IMR-90 (cell line): ENCODE measurements at regions not wholly inside any gene's neighbourhood (a gene's known extent, or its start where the extent isn't known, plus 50 kb on each side); places are given as distances from the start of the nearest gene placed in this dataset.

Source experiments
- ATAC-seq: fragments of 200-7000 bp; cut with Tn5 transposase; 2 replicates; pipeline ENCODE4 v1.9.1; 2020; ENCODE audit warnings: low read depth, mild to moderate bottlenecking, moderate library complexity
- BruUV-seq: library from RNA; stranded (reverse); fragments of 400-500 nt; replicated peaks from 2 replicates; lab custom pipeline; 2021; lab: Mats Ljungman, UMichigan
- CTCF ChIA-PET: fragments of 300-600 bp; formaldehyde crosslinking; extraction: SDS; loops from one replicate; lab custom pipeline; 2021; ENCODE audit warnings: antibody characterized with exemption; lab: Yijun Ruan, JAX
- POLR2A ChIA-PET: fragments of 300-600 bp; sonication (Branson Sonifier 250); formaldehyde crosslinking; loops from one replicate; lab custom pipeline; 2022; ENCODE audit warnings: antibody characterized with exemption; ENCODE audit not compliant: unreplicated experiment; lab: Charles Lee
- DNase-seq: peaks from one replicate; pipeline ENCODE4 v3.0.0; 2013
- H2AFZ ChIP-seq: replicated peaks from 2 replicates; pipeline ENCODE3; 2013; ENCODE audit warnings: low read length, mild to moderate bottlenecking; ENCODE audit not compliant: poor library complexity
- H2AK5ac ChIP-seq: 2 replicates; pipeline ENCODE4 v1.6.1; 2013; ENCODE audit warnings: low read depth, low read length, inconsistent platforms
- H2AK9ac ChIP-seq: replicated peaks from 2 replicates; pipeline ENCODE3; 2013; ENCODE audit warnings: mild to moderate bottlenecking, low read depth, low read length, moderate library complexity; ENCODE audit not compliant: poor library complexity
- H2BK120ac ChIP-seq: 2 replicates; pipeline ENCODE4 v1.6.1; 2013; ENCODE audit warnings: low read depth, low read length, inconsistent platforms
- H2BK15ac ChIP-seq: 3 replicates; pipeline ENCODE4 v1.6.1; 2013; ENCODE audit warnings: low read depth, low read length, inconsistent platforms
- H2BK20ac ChIP-seq: 2 replicates; pipeline ENCODE4 v1.6.1; 2013; ENCODE audit warnings: low read depth, mild to moderate bottlenecking, inconsistent platforms, low read length, moderate library complexity
- H2BK5ac ChIP-seq: 2 replicates; pipeline ENCODE4 v1.6.1; 2013; ENCODE audit warnings: mild to moderate bottlenecking, low read depth, low read length, inconsistent platforms; ENCODE audit not compliant: poor library complexity, severe bottlenecking
- H3K14ac ChIP-seq: replicated peaks from 2 replicates; pipeline ENCODE4 v1.6.1; 2013; ENCODE audit warnings: low read depth, low read length, inconsistent platforms
- H3K18ac ChIP-seq: 2 replicates; pipeline ENCODE4 v1.6.1; 2013; ENCODE audit warnings: low read depth, low read length, control low read depth
- H3K23ac ChIP-seq: 2 replicates; pipeline ENCODE4 v1.6.1; 2013; ENCODE audit warnings: low read depth, low read length, inconsistent platforms
- H3K27ac ChIP-seq: 2 replicates; pipeline ENCODE4 v1.5.1; 2013; ENCODE audit warnings: mild to moderate bottlenecking, control low read depth, low read length; ENCODE audit not compliant: insufficient read depth
- H3K27me3 ChIP-seq: 2 replicates; pipeline ENCODE4 v1.6.1; 2013; ENCODE audit warnings: low read length; ENCODE audit not compliant: control insufficient read depth, insufficient read depth
- H3K36me3 ChIP-seq: 2 replicates; pipeline ENCODE4 v1.6.1; 2013; ENCODE audit warnings: low read length, mixed read lengths; ENCODE audit not compliant: control insufficient read depth, insufficient read depth
- H3K4ac ChIP-seq: 2 replicates; pipeline ENCODE4 v1.6.1; 2013; ENCODE audit warnings: low read depth, low read length, inconsistent platforms
- H3K4me1 ChIP-seq: 2 replicates; pipeline ENCODE4 v1.6.1; 2013; ENCODE audit warnings: low read length, mixed read lengths; ENCODE audit not compliant: control insufficient read depth, insufficient read depth
- H3K4me2 ChIP-seq: 2 replicates; pipeline ENCODE4 v1.6.1; 2013; ENCODE audit warnings: low read depth, mild to moderate bottlenecking, control low read depth, low read length, moderate library complexity
- H3K4me3 ChIP-seq: 2 replicates; pipeline ENCODE4 v1.5.1; 2013; ENCODE audit warnings: low read depth, mild to moderate bottlenecking, control low read depth, low read length, moderate library complexity; ENCODE audit not compliant: insufficient read depth
- H3K56ac ChIP-seq: 2 replicates; pipeline ENCODE4 v1.6.1; 2013; ENCODE audit warnings: low read length, inconsistent platforms; ENCODE audit not compliant: insufficient read depth; ENCODE audit errors: extremely low read depth
- H3K79me1 ChIP-seq, 2 experiments: 2 replicates each; pipeline ENCODE4 v1.6.1; 2013; ENCODE audit warnings: low read length in 2 of 2, inconsistent platforms in 1 of 2, low read depth in 1 of 2
- H3K9ac ChIP-seq: 2 replicates; pipeline ENCODE4 v1.6.1; 2013; ENCODE audit warnings: low read depth, low read length, control low read depth
- H3K9me1 ChIP-seq: 2 replicates; pipeline ENCODE4 v1.6.1; 2013; ENCODE audit warnings: low read length, inconsistent platforms; ENCODE audit not compliant: insufficient read depth
- H3K9me3 ChIP-seq: 2 replicates; pipeline ENCODE4 v1.6.1; 2013; ENCODE audit warnings: low read length; ENCODE audit not compliant: control insufficient read depth, insufficient read depth
- H4K20me1 ChIP-seq: 2 replicates; pipeline ENCODE4 v1.6.1; 2013; ENCODE audit warnings: low read length, inconsistent platforms; ENCODE audit not compliant: insufficient read depth
- H4K5ac ChIP-seq: 2 replicates; pipeline ENCODE4 v1.6.1; 2013; ENCODE audit warnings: mild to moderate bottlenecking, low read depth, low read length, control low read depth
- H4K8ac ChIP-seq, 2 experiments: 2 replicates each; pipeline ENCODE4 v1.6.1; 2013; ENCODE audit warnings: low read depth in 2 of 2, low read length in 2 of 2, control low read depth in 1 of 2, inconsistent platforms in 1 of 2
- H4K91ac ChIP-seq: 2 replicates; pipeline ENCODE4 v1.6.1; 2013; ENCODE audit warnings: low read depth, low read length, inconsistent platforms; ENCODE audit not compliant: insufficient read depth
- CHD1 ChIP-seq: IDR thresholded peaks from 2 replicates; pipeline ENCODE4 v1.6.1; 2012; ENCODE audit warnings: low read depth, low read length, improper control_type of control experiment
- CTCF ChIP-seq: conservative IDR thresholded peaks from 2 replicates; pipeline ENCODE4 v1.5.1; 2012; ENCODE audit warnings: mild to moderate bottlenecking, low read depth, low read length, improper control_type of control experiment
- ELK1 ChIP-seq: fragments of 150-350 bp; IDR thresholded peaks from 2 replicates; pipeline ENCODE4 v1.6.1; 2016; ENCODE audit warnings: low read depth, mild to moderate bottlenecking, low read length, moderate library complexity, borderline replicate concordance
- MAFK ChIP-seq: IDR thresholded peaks from 2 replicates; pipeline ENCODE4 v1.6.1; 2012; ENCODE audit warnings: low read depth, low read length, improper control_type of control experiment
- RAD21 ChIP-seq: IDR thresholded peaks from 2 replicates; pipeline ENCODE4 v1.6.1; 2012; ENCODE audit warnings: low read length, improper control_type of control experiment
- RFX5 ChIP-seq: IDR thresholded peaks from 2 replicates; pipeline ENCODE4 v1.8.0; 2012; ENCODE audit warnings: low read depth, mild to moderate bottlenecking, low read length, moderate library complexity
- WGBS, 2 experiments: methylation state at CpG; one replicate each; pipeline versions ENCODE4 v1.1.5 to v1.1.7; 2013; ENCODE audit warnings: missing lambda C conversion rate in 2 of 2; ENCODE audit not compliant: insufficient read length in 1 of 2; ENCODE audit errors: extremely low coverage in 2 of 2; 5-methylcytosine and 5-hydroxymethylcytosine counted together
- dilution Hi-C: fragments of 300-500 bp; cut with HindIII; formaldehyde crosslinking; loops from one replicate; pipeline ENCODE4 v1.14.3; 2018; ENCODE audit warnings: low sequenced_read_pairs; ENCODE audit not compliant: unreplicated experiment
- in situ Hi-C: fragments of 300-500 bp; cut with MboI; formaldehyde crosslinking; loops from 3 replicates; pipeline ENCODE4 v1.14.3; 2019; ENCODE audit warnings: low sequenced_read_pairs, inconsistent platforms, mixed read lengths
- intact Hi-C: fragments of 100-400 bp; cut with micrococcal nuclease; formaldehyde crosslinking; loops from 2 replicates; pipeline ENCODE4 v1.10.0; 2022

- no peak overlapping the region for H3K14ac ChIP-seq
- DNase-seq (no peak), ATAC-seq (no peak)
- no peak overlapping the region for H4K91ac ChIP-seq
- H3K27ac ChIP-seq, result no peak overlapping the region
- no peak overlapping the region for H3K4ac ChIP-seq
- no peaks in the 10 kb centered on the region for H3K9me1 ChIP-seq
- no peak overlapping the region for H2AK9ac ChIP-seq
- TF ChIP-seq ELK1 (no peak), RFX5 (no peak), MAFK (no peak), RAD21 (no peak), CTCF (no peak), CHD1 (no peak)
- H2BK5ac ChIP-seq, result no peak overlapping the region
- ChIA-PET CTCF (interaction anchor here (0.6 kb wide), 1 partner anchor 402 kb away, joined by 3 read pairs; no protein-coding TSS in a partner anchor), POLR2A (no interaction called here)
- dilution Hi-C loops, result no loop called here
- H3K27me3 ChIP-seq, result no peaks in the 10 kb centered on the region
- H2BK120ac ChIP-seq, result no peak overlapping the region
- WGBS, 2 experiments, result 17% methylated on average over 1 of the region's 4 CpGs; no CpG with 5 or more reads in 1 of the 2 experiments
- in situ Hi-C loops, result no loop called here
- H2BK15ac ChIP-seq, result no peak overlapping the region
- H4K5ac ChIP-seq, result no peak overlapping the region
- H3K4me2 ChIP-seq, result no peak overlapping the region
- H3K9me3 ChIP-seq, result peaks cover 11% of the 10 kb centered on the region
- no peaks in the 10 kb centered on the region for H3K36me3 ChIP-seq
- no peak overlapping the region for H3K4me3 ChIP-seq
- no peaks in the 10 kb centered on the region for H4K20me1 ChIP-seq
- no TSS peak for BruUV-seq
- intact Hi-C loops, result no loop called here
- H3K18ac ChIP-seq, result no peak overlapping the region
- H2BK20ac ChIP-seq, result no peak overlapping the region
- H3K56ac ChIP-seq, result no peak overlapping the region
- H3K23ac ChIP-seq, result no peak overlapping the region
- H3K4me1 ChIP-seq, result no peaks in the 10 kb centered on the region
- H4K8ac ChIP-seq, result no peak overlapping the region
- no peak overlapping the region for H3K9ac ChIP-seq
- no peak overlapping the region for H2AFZ ChIP-seq
- no peaks in the 10 kb centered on the region for H3K79me1 ChIP-seq
- H2AK5ac ChIP-seq, result no peak overlapping the region
Observed at GRCh38 chr18:51637881-51638280, 440.4 kb upstream of the MEX3C start.
